NCI-H510A treated with DMSO at 0.1 percent for 48 hours (cell line): ENCODE measurements at regions not wholly inside any gene's neighbourhood (a gene's known extent, or its start where the extent isn't known, plus 50 kb on each side); places are given as distances from the start of the nearest gene placed in this dataset.

Experiments
- DNase-seq: peaks from one replicate; lab custom pipeline; 2025; lab: John Stamatoyannopoulos, UW

DNA sequence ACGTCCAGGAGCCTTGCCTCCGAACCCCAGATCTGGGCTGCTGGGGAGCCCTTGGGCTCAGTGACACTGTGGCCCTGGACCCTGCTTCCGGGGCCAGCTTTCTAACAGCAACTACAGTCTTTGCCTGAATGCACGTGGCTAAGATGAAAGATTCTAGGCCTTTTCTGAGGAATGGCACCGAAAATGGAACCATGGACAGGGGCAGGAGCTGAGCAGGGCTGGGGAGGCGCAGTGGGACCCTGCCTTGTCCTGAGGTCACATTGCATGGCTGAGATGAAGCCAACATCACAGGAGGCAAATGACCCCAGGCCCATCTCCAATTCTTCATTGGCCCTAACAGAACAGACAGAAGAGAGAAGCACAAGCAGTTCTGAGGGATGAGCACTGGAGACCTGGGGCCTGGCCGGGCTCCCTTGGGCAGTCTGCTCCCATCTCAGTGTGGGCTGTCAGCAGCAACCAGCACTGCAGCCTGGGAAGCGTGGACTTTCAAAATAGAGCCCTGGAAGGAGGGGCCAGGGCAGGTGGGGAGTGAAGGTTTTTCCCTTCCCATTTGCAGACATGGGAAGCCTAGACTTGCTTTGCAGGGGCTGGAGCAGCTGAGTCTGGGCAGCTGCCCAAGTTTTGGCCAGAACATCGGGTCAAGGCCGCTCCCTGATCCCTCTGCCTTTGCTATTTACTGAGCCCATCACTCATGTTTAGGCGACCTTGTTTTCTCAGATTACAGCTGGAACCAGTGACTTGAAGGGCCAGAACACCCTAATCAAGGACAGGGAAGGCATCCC, 114.4 kb upstream of the TCERG1L start:
- no peak for DNase-seq

DNA sequence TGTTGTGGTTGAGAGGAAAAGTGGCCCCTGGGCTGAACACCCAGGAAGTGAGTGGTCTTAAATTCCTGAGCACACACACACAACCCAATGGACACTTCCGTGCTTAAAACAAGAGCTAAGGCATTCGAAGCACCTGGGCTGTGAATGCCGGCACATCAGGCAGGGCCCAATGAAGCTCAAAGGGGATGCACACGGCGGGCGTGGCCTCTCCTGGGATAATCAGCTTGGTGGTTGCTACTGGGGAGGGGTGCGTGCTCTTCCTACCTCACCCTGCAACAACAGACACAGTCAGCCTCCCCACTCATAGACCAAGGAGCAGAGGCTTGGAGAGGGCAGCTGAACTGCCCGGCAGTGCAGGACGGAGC, 115.0 kb upstream of the TCERG1L start:
- no peak for DNase-seq

DNA sequence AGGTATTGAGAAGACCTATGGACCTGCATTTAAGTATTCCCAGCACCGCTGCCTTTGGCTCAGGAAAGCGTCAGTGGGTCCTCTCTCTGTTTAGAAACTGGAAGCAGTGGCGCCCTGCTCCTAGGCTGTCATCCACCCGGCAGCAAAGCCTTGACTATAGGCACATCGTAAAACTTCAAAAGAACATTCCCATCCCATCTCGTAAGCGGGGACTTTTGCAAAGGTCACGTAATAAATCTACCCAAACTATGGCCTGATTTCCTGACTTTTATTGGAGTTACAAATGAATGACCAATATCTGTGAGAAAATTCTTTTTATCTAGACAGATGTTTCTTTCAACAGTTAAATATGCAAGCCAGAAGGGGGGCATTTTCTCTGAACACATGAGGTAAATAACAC, 115.8 kb upstream of the TCERG1L start:
- no peak for DNase-seq

DNA sequence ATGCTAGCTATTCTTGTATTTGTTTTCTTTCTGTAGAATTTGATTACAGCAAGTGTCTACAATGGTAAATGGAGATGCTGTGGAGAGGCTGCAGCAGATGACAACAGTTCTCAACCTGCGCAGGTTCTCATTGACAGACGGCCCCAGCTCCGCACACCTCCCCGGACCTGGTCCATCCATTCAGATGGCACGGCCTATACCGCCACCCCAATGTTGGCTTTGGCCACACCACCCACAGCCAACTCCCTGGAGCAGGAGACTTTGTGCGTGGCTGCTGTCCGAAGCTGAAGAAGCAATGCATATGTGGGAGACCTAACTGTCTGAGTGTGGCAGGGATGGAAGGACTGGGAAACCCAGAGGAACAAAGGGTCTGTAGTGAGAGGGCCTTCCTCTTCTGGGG, 116.4 kb upstream of the TCERG1L start:
- DNase-seq: no peak

DNA sequence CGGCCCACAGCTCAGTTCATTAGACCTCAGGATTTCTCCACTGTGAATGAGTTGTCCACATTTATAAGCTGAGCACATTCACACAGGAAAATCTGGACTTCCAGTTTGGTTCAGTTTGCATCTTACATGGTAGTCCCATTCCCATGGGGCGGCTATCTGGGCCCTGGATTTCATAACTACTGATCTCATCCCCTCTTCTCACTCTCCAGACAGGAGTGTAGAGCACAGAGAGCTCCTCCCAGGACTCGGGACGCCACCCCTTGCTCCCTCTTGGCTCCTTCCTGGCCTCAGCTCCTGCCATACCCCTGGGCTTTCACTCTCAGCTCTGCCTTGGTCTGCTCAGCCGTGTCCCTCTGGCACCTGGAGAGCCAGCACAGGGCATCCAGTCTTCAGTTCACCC, 117.6 kb upstream of the TCERG1L start:
- DNase-seq: no peak

DNA sequence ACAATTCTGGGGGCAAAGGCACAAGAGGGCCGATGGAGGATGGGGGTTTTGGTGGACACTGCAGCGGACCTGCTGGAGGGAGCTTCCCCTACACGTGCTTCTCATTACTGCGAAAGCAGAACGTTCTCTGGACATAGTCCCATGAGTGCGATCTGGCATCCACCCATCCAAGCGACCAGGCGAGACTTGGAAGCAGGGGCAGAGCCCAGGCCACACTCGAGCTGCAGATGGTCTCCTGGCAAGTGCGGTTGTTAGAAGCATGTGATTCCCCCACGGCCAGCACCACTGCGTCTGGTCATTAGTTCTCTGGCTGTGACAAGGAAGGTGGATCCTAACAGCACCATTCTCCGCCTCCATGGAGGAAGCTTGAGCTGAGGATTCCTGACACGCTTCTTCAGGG, 118.4 kb upstream of the TCERG1L start:
- DNase-seq: no peak

DNA sequence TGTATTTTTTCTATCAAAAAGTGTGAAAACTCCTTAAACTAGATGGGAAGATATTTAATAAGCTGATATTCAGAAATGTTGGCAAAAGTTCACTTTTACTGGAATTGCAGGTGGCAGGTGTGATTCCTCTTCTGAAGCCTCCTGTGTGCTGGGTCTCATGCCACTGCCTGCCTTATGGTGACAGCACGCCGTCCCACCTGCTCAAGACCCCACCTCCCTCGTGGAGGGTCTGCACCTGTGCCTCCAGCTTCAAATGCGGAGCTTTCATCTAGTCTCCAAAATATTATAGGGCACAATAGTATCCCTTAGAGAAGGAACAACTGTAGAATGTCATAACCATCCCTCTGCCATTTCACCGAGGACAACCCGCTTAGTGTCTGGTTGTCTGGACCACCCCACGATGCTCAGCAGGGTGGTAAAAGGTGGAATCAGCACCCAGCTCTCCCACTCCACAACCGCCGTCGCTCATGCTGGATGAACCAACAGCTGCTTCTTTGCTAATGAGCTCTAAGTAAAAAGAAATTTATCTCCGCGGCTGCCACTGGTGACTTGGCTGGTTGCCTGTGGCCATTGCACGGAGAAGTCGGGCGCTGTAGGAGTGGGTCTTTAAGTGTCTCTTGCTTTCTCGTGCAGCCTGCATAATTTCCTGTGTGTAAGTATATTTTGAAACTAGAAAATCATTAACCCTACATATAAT, 119.3 kb upstream of the TCERG1L start:
- no peak for DNase-seq

DNA sequence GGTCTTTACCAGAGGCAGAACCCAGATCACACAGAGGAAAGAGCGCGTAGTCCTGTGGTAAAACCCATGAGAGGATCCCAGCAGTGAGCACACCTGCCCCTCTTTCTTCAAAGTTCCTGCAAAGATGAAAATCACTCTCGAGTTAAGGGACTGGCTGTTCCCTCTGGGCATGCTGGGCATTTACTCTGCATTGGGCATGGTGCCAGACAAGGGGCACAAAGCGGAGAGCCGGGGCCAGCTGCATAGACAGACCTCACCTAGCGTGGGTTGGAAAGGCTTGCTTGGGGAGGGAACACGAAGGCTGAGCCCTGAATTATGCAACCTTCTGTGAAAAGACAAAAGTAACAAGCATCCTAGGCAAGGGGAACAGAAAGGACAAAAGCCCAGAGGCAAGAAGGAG, 120.0 kb upstream of the TCERG1L start:
- peak; percentile 59 for DNase-seq

DNA sequence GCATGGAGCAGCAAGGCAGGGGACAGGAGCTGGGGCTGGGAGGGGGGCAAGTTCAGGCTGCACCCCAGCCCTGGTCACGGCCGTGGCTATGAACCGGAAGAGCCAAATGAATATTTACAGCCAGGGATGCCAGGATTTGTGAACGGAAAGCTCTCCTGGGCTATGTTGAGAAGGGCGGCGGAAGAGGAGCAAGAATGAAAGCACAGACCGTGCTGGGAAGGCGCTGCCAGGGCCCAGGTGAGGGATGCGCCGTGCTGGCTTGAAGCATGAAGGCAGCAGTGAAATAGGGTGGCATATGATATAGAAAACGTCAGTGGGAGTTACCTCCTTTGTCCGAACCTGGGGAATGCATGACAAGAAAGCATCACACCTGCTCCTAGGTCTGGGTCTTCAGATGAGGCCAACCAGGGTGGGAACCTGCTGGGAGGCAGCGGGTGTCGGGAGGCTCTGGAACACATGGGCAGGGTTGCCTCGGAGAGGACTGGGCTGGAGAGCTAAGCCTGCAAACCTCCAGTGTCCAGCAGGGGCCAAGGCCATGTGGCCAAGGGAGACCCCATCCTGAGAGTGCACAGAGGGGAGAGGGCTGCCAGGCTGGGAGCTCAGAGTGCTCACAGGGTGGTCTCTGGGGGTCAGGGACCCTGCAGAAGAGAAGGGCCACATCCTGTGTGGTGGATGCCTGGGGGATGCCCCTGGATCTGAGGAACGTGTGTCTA, 120.6 kb upstream of the TCERG1L start:
- peak; percentile 55 for DNase-seq

DNA sequence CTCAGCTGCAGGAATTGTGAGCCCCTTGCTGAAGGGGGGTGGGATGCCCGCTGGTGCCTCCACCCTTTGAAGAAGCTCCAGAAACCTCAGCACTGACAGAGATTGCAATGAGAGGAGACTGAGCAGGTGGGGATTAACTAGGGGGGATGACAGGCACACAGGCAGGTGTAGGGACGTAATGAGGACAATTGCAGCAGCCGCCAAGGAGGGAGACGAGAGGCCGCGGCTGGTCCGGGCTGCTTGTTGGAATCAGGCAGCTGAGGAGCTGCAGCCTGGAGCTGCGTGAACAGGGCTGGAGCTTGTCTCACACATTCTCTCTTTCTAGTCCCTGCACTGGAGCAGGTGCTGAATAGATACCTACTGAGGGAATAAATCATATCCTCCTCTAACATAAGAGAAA, 122.0 kb upstream of the TCERG1L start:
- DNase-seq: no peak

DNA sequence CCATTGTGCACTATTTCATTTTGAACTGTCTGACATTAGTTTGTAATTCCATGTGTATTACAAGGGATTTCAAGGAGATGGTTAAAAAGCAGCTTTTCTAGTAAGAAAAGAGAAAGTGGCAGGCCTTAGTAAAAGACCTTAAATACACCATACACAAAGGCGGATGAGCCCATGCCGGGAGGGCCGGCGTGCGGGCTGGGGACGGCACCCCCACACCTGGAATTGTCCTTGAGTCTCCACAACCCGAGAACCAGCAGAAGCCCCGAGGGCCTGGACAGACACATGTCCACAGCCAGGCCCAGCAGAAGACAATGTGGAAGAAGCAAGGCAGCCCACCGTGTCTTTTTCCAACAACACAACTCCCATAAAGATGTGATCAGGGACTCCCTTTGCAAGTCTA, 123.7 kb upstream of the TCERG1L start:
- no peak for DNase-seq

DNA sequence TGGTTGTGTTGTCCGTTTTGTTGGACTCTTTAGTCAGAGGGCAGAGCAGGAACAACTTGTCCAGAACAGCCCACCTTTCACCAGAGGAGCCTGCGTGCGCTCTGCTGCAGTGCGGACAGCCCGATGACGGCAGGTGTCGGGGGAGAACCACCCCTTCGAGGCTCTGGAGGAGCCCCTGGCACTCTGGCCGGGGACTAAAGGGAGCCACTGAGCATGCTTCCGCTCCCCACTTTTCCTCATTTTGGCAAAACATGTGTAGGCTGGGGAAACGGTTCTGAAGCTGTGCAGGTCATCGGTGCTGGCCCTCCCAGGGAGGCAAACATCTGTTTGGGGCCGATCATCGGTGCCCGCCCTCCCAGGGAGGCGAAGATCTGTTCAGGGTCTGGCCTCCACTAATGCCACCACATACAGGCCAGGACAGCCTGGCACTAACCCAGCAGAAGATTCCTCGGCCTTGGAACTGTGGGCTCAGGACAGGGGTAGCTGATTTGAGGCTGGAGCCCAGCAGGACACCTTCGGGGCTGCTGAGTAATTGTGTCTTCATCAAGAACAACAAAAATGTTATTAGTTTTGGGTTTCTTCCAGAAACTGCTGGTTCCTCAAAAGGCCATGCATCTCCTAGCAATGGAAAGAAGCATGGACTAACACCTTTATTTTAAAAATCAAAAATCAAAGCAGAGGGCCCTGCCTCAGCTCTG, 124.4 kb upstream of the TCERG1L start:
- no peak for DNase-seq

DNA sequence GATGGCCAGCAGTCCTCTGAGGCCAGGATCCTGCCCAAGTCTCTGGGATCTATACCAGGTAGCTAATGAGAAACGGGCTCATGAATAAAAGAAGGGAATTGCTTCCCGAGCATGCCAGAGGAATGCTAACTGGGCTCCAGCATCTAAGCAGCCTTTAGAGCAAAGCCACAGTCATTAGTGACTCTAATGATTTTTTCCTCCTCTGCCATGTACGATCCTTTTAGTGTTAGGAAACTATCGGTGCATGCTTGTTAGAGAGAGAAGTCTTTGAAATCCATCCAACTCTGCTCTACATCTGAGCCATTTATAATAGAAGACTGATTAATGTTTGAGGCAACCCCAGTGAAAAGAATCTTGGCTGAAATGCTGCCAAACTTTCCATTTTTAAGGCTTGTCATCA, 124.9 kb upstream of the TCERG1L start:
- no peak for DNase-seq

DNA sequence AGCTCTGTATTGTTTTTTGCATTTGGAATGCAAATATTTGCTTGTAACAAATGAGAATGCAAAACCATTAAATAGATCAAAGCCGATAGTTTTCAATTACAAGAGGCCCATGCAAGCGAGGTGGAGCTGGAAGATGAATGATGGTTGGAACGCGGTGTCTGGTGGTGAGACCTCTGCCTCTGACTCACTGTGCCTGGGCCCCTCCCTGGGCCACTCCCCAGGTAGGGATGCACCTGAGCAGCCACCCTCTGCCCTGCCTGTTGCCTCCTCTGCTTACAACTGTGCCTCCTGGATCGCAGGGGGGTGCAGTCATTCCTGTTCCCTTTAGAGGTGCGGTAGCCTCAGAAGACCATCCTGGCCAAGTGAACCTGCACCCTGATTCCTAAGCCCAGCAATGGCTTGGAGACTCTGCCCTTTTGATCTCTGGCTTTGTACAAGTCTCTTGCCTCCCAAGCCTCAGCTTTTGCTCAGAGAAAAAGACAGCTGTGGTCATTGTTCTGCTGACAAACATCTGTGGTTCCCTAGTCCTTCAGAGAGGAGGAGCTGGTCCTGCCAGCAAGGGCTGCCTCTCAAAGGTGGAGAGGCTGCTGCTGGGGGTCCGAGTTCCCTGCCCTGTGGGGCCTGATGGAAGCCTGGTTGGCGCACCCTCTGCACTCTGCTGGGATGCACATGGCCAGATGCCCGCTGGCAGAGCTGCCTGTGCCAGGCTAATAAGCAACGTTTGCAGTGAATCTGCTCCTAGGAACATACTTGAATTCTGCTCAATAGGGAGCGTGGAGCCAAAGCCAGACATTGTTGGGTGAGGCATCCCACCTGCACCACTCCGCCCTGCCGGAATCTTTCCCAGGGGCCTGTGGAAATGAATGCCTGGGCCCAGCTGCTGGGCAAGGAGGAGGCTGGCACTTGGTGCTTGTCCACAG, 126.3 kb upstream of the TCERG1L start:
- DNase-seq: no peak

DNA sequence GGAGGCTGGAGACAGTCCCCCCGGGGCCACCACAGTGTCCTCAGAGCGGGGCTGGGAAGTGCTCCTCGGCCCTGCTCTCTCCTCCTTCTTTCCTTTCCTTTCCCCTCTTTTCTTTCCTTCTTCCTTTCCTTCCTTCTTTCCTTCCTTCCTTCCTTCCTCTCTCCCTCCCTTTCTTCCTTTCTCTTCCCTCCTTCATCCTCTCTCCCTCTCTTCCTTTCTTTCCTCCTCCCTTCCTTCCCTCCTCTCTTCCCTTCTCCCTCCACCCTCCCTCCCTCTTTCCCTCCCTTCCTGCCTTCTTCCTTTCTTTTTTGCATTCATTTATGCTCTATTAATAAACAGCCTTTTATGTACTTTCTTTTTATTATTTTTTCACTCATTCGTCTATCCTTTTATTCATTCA, 127.1 kb upstream of the TCERG1L start:
- DNase-seq: no peak

DNA sequence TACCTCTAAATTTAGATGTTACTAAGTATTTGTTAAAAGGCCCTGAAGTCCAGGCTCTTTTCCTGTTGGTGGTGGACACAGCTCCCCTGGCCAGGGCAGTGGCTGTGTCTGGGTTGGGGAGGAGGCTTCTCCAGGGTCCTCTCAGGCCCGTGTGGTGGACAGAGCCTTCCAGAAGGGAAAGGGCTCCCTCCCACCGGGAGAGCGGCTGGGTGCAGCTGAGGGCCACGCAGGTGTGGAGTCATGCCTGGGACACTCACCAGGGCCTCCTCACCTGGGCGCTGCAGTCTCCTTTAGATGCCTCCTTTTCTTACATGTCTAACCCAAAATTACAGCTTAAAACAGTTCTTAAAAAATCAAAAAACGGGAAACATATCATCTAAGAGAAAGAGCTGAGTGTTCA, 128.2 kb upstream of the TCERG1L start:
- no peak for DNase-seq

DNA sequence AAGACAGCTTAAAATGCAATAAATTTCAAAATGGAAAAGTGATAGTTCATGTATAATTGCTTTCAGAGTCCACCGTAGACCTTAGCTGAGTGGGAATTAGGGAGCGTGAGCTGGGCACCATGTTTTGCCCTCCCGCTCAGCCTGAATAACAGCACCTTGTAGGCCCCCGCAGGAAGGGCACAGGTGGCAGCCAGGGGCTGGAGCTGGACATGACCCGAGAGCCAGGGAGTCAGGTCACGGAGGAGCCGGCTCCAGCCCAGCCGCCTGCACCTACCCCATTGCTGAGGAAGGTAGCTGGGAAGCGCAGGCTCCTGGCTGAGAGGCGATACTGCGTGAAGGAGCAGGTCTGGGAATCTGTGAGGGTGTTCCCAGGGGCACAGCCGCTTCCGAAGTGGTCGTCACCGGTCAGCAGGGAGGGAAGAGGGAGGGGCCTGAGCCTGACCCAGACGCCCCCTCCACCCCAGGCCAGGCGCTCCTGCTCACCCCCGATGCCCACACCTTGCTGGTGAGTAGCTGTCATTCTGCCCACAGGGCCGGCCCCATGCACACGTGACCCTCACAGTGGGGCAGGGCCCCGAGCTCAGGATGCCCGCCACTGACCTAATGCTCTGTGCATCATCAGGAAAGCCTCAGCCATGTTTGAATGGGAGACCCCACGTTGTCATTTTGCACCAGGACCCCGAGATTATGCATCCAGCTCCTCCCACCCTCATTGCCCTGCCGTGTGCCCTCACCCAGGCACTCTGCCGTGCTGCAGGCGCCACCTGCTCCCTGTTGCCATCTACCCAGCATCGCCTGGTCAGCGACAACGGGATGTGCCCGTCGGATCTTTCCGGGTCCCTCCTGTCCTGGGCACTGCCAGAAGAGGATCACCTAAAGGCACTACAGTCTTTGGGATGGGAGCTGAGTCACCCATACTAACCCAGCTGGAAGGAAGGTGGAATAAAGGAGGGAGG, 129.2 kb upstream of the TCERG1L start:
- DNase-seq: no peak

DNA sequence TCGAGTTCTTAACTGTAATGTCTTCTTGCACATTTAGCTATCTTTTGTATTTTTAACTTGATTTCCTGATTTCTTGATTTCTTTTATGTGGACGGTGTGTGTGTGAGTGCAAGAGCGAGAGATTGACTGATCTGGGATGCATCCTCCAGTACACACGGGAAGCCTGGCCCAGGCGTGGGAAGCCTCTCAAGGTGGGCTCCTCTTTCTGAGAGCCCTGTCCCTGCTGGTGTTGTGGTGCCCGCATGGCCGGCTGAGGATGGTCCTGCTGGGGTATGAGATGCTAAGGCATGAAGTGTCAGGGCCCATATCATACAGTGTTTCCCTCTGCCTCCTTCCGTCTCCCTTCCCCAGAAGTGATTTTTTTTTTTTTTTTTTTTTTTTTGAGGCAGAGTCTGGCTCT, 130.8 kb upstream of the TCERG1L start:
- DNase-seq: no peak

DNA sequence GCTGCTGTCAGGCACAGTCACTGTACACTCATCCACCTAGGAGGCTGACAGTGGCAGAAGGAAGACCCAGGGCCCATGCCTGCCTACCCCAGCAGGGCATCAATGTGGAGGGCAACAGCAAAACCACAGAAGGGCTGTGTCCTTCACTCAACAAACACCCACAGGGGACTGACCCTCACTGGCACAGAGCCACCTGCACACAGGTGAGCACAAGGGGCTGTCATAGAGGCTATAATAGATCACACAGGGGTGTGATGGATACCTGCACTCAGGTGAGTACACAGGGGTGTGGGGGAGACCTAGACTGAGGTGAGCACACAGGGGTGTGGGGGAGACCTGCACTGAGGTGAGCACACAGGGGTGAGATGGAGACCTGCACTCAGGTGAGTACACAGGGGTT, 132.8 kb upstream of the TCERG1L start:
- DNase-seq: no peak

DNA sequence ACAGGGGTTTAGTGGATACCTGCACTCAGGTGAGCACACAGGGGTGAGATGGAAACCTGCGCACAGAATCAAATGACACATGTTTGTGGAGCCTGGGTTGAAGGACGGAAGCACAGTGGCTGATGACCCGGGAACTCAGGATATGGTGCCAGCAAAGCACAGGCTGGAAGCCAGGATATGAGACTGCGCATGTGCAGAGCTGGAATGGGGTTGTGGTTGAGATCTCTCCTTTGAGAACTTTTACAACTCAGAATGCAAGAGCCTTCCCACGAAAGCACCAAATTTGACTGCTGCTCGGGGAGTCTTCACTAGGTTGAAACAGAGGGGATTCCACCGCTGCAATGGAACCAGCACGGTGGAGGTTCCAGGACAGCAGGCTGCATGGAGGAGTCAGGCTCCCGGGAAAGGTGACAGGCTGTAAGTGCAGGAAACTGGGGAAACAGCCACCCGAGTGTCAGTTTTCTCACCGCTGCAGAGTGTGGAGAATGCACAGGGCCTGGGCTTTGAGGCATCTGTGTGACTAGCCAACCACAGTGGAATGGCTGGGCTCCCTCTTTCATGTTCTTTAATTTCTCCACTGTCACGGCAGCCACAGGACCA, 133.4 kb upstream of the TCERG1L start:
- no peak for DNase-seq
